SK-N-MC (cell line): ENCODE measurements at regions not wholly inside any gene's neighbourhood (a gene's known extent, or its start where the extent isn't known, plus 50 kb on each side); places are given as distances from the start of the nearest gene placed in this dataset.

Experiments used
- EZH2 ChIP-seq: fragments of 200-600 bp; sonication (generic); IDR thresholded peaks from one replicate; pipeline ENCODE4 v1.6.1; 2017; ENCODE audit warnings: antibody characterized with exemption
- FOXP2 ChIP-seq: optimal IDR thresholded peaks from 2 replicates; pipeline ENCODE3; 2011; ENCODE audit warnings: mild to moderate bottlenecking, moderate library complexity; ENCODE audit not compliant: insufficient read depth; ENCODE audit errors: extremely low read length, control extremely low read depth
- POLR2AphosphoS5 ChIP-seq: IDR thresholded peaks from 2 replicates; pipeline ENCODE4 v1.6.1; 2012; ENCODE audit warnings: mild to moderate bottlenecking, low read depth, low read length, borderline replicate concordance

DNA sequence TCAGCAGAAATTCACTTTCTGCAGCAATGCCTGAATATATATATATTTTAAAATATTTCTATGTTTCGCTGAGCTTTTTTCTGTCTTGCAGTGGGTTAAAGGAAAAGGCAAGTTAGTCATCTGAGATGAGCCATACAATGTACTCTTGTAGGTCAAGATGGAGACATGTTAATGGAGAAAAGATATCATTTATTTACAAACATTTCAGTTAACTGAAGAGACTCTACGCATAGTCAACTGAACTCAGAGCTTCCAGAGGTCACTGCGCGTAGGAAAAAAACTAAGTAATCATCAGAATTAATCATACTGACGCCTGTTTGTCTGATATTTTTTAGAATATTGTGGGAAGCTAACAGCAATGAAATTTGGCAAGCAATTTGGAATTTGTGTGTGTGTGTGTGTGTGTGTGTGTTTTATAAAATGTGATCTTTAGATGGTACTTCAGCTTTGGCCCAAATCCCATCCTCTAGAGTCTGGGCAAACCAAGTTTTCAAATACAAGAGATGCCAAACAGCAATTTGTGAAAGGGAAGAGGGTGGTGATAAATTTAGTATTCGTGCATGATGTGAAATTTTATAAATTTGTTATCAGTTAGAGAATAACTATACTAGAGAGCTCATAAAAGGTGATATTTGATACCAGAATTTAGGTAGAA, 193.9 kb upstream of the AGR3 start:
- TF ChIP-seq POLR2AphosphoS5 (no peak), EZH2 (no peak), FOXP2 (no peak)
